T47D (cell line): ENCODE measurements at regions not wholly inside any gene's neighbourhood (a gene's known extent, or its start where the extent isn't known, plus 50 kb on each side); places are given as distances from the start of the nearest gene placed in this dataset.

Experiments
- DNase-seq, 2 experiments: peaks; one replicate each; pipeline versions ENCODE4 v3.0.0 to v3.0.0-alpha.2; 2011 to 2012; ENCODE audit warnings: low read depth in 1 of 2, low spot score in 1 of 2
- JUND ChIP-seq: IDR thresholded peaks from 2 replicates; pipeline ENCODE4 v1.6.1; 2012; ENCODE audit warnings: low read depth
- in situ Hi-C: cut with HindIII; loops from 2 replicates; pipeline ENCODE4 v1.10.0; 2016; ENCODE audit warnings: low sequenced_read_pairs, low pct_unique_long_range_greater_than_20kb

DNA sequence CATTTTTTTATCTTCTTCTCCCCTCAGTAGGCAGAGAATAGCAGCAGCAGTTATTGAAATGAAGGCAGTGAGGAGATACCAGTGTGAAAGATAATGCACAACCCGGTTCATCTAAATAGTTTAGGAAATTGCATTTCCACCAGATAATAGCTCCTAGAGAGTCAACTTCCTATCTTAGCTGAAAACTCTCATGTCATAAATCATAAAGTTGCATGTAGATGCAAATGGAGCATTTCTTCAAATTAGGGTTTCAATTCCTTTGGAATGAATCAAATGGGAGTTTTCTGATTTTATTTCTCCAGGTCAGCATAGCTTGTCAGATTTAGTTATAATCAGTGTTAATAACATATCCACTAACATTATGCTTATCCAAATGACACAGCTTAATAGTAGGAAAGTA, 335.3 kb downstream of the CNTNAP4 start:
- no peak for TF ChIP-seq JUND
- no peak for DNase-seq
- in situ Hi-C loops = no loop called here

DNA sequence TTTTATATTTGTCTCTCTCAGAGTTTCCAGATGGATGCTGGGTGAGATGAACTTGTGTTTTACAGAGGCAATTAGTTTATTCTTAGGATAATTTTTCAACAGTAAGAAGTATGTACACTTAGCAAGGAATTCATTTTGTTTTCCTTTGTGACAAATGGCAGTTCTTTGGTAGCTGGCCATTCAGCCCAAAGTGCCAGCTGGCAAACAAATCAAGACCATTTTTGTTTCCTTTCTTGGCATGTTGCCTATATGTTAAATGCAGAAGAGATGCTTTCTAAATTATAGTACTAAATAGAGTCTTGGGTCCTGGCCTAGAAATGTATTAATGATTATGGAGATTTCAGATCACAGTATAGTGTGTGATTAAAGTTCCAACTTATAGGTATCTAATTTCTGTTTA, 337.1 kb downstream of the CNTNAP4 start:
- TF ChIP-seq JUND = no peak
- no peak for DNase-seq
- in situ Hi-C loops = no loop called here

DNA sequence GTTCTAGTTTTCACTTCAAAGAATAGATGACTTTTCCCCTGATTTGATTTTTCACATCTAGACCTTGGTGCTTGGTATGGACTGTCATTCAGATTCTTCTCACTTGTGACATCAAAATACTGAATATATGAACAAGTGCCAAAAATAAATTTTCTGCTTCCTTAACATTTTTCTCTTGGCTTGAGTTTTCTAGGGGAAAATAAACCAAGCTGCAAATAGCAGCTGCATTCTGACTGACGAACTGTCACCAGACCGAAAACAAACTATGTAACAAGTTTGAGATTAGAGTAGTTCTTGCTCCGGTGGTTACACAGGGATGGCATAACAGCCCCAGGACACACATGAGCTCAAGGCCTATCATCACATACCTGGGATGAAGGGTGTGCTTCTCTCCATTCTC, 345.7 kb downstream of the CNTNAP4 start:
- in situ Hi-C loops = no loop called here
- TF ChIP-seq JUND = no peak
- no peak for DNase-seq

DNA sequence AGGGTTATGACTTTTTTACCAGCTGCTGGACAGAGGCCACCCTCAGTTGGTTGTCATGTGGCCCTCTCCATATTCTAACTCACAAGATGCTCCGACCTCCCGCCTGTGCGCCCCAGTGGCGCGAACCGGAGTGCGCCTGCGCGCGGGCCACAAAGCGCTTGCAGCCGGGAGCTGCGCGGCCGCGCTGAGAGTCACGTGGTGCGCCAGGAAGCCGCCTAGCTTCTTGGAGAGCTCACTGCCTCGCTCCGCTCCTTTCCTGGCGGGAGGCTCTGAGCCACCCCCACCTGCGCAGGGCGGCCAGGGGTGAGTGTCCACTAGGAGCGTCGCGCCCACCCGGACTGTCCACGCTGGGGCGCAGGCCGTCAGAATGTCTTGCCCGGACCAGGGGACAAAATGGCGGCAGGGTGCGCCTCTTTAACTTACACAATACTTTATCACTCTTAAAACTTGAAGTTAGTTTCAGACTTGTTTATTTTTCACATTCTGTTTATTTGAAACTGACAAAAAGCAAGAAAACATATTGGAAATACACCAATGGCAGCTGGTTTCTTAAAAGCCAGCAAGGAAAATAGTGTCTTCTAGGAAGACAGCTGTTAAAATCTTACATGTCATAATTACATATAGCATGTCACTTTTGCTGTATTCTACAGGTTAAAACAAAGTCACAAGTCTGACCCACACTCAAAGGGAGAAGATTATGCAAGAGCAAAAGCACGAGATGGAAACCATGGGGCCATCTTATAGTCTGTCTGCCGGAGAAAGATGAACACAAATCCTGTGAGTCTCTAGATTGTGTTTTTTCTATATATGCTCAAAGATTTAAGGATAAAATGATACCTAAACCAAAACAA, 357.9 kb downstream of the CNTNAP4 start:
- DNase-seq = peak in 1 of 2 experiments; percentile 53
- in situ Hi-C loops = no loop called here
- no peak for TF ChIP-seq JUND

DNA sequence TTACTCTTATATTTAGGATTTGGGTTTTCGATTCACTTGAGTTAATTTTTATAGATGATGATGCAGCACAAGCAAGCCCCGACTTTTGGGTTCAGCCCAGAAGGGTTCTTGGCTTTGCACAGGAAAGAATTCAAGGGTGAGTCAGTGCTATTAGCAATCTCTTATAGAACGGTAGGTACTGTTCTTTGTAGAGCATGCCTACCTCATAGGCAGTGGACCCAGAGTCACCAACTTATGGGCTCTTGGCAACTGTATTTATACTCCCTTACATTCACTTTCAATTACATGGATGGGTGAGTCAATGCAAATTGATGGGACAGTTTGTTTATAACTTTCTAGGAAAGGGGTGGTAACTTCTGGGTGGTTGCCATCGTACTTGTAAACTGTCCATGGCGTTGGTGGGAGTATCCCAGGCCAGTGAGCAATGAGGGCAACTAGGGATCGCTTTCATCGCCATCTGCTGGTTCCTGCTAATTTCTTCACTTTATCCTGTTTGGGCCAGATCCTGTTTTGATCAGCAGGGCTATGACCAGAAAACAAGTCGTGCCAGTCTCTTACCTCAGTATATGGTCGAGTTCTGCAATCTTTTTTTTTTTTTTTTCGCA, 362.6 kb downstream of the CNTNAP4 start:
- in situ Hi-C loops = no loop called here
- DNase-seq = peak in 1 of 2 experiments; percentile 49
- TF ChIP-seq JUND = no peak

DNA sequence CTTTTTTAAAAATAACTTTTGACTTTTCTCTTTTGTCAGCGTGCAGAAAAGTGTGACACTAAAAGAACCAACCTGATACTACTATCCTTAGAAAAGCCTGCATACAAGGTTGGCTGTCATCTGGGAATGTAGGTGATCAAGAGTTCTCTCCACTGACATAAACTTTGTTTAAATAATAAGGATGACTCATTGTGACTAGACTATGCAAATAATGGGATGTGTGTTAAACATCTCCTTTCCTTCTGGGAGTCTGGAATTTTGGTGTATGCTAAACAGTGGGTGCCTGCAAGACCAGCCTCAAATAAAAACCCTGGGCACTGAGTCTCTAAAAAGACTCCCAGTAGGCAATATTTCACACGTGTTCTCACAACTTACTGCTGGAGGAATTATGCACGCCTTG, 373.4 kb downstream of the CNTNAP4 start:
- DNase-seq = no peak
- in situ Hi-C loops = no loop called here
- no peak for TF ChIP-seq JUND

DNA sequence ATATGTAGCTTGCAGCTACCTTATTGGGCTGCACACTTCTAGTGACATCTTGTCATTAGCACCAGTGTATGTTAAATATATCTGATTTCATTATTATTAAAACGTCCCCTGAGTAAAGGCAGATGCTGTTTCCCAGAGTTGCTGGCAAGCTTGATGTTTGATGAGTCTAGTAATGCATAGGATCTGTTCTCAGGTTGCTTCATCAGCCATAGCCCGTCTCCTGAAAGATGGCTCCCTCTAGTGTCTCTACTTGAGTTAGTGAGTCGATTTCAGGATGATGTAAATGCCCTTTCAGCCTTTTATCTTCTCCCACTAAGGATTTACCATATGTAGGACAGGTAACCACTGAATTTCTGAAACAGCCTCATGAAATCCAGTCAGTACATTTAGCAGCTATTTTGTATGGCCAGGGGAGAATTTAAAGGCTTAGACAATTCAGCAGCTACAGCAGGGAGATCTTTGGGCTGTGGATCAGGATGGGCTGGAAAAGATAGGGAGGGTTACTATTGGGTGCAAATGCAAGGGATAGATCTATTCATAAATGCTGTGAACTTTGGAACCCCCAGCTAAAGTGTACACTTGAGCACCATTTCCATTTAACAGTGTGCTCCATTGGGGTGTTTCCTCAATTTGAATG, 376.3 kb downstream of the CNTNAP4 start:
- peak; percentile 21 to 69 for DNase-seq
- in situ Hi-C loops = no loop called here
- TF ChIP-seq JUND = no peak

DNA sequence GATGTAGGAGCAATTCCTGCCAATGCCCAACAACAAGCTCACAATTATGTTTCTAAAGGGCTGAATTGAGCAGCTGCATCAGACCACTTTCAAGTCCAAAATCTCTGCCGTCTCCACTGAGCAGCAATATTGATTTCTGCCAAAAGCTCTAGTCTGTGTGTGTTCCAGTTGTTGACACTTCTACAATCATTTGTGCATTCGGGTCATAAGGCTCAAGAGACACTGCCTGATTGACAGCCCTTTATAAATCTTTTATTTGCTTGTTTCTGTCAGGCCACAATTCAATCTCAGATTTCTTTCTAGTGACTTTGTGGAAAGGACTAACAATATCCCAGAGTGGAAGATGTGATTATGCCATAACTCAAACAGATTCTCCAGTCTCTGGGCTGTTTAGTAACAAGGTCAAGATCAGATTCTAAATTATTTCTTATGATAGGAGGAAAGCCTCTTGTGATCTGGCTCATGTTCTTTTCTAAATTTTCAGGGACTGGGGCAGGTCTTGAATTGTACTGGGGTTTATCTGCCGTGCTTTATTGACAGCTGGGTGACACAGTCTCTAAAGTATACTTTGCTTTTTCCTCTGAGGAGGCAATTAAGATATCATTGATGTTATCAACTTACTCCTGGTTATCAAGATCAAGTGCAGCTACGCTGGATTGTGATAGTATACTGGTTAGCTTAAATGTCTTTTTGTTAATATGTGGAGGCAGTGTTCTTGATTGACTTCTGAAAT, 377.1 kb downstream of the CNTNAP4 start:
- TF ChIP-seq JUND = no peak
- DNase-seq = no peak
- in situ Hi-C loops = no loop called here

DNA sequence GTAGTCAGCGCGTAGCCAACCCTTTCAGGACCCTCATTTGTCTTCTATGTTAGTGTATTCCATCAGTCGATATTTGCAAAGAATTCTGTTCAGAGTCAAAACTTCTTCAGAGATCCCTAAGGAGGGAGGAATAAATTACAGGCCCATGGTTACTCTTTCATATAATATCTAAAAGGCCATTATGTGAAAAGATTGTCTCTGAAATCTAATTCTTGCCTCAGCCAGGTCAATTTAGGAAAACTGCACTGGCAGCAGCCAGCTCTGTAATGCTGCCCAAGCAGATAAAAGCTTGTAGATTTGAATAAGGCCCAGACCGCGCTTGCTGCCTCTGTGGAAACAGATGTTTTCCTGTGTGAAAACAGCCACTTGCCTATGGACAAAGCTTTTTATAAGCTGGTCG, 379.8 kb downstream of the CNTNAP4 start:
- DNase-seq = no peak
- TF ChIP-seq JUND = no peak
- in situ Hi-C loops = no loop called here

DNA sequence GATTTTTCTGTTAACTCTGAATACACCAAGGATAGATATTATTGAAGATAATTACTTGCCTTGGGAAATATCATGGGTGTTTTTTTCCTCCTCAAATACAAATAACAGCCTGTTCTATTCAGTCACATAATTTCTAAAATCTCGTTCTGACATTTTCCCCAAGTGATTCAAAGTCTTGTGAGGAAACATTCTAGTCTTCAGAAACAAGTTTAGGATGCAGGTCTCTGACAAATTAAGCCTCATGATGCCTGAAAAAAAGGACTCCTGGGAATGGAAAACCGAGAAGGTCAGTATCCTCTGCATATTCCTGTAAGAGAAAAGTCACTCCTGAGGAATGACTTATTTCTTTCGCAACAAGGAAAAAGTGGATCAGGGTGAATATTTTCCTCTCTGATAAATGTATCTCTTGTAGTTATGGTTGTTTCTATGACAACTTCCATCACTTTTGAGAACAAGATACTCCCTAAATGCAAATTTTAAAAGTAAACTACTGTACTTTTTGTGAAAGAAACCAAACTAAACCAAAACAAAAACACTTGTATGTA, 384.6 kb downstream of the CNTNAP4 start:
- TF ChIP-seq JUND = no peak
- no peak for DNase-seq
- in situ Hi-C loops = no loop called here

DNA sequence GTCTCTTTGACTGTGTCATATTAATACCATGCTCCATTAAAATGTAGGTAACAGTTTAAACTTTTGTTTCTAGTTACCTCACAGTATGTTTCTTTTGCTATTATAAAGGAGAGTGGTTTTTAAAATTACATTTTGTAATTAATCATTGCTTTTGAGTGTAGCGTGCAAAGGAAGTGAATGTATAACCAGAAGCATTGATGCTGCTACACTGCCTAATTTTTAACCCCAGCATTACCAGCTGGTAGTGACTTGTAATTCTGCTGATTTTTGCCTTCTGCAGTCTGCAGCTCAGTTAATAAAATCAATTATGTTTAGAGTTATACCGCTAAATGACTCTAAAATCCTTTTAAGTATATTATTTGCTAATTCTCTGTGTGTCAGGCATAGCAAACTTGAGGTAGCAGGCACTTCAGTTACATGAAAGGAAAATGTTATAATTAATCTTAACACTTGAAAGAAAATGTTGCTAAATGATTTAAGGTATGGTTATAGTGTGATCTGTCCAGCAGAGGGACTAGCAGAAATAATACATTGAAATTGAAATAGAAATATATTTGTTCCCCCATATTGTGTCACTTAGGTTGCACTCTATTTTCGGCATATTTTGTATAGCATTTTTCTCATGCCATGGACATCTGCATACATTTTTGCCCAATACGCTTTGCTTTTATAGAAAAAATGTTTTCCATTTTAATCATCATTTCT, 388.5 kb downstream of the CNTNAP4 start:
- DNase-seq = no peak
- TF ChIP-seq JUND = no peak
- in situ Hi-C loops = no loop called here

DNA sequence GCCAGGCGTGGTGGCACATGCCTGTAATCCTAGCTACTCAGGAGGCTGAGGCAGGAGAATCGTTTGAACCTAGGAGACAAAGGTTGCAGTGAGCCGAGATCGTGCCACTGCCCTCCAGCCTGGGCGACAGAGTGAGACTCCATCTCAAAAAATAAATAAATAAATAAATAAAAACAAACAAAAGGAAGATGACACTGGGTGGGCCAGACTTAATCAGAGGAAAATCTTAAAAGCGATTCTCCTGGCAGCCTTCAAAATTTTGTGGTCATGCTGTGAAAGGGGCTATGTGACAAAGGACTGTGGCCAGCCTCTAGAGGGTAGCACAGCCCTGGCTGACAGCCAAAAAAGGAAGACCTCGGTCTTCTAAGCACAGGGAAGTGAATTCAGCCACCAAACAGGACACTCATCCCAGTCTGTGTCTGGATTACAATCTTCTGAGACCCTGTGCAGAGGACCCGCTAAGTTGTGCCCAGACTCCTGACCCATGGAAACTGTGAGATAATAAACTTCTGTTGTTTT, 391.1 kb downstream of the CNTNAP4 start:
- no peak for DNase-seq
- in situ Hi-C loops = no loop called here
- TF ChIP-seq JUND = no peak
